ENCODE measurements at regions not wholly inside any gene's neighbourhood (a gene's known extent, or its start where the extent isn't known, plus 50 kb on each side); places are given as distances from the start of the nearest gene placed in this dataset.
"Not testable (repeated sequence)": the region's sequence is repeated elsewhere in the genome, so short reads cannot be mapped to it uniquely, and the experiment has no call there.

GRCh38 chr4:187366530-187366929 is 629.0 kb upstream of the ZFP42 start:
- no peak for DNase-seq

GRCh38 chr4:187370918-187371317 is 624.7 kb upstream of the ZFP42 start:
- DNase-seq: peak in 1 of 3 donors; percentile 1

GRCh38 chr4:187378441-187378840 is 617.1 kb upstream of the ZFP42 start:
- DNase-seq: no peak

- DNase-seq: no peak
These were observed 615.4 kb upstream of the ZFP42 start for GRCh38 chr4:187380181-187380581.

GRCh38 chr4:187383181-187383580 is 612.4 kb upstream of the ZFP42 start:
- no peak for DNase-seq

- no peak for DNase-seq
These were observed 607.8 kb upstream of the ZFP42 start for GRCh38 chr4:187387739-187388138.

- no peak for DNase-seq
These were observed 606.2 kb upstream of the ZFP42 start for GRCh38 chr4:187389420-187389819.

GRCh38 chr4:187390646-187391045 is 604.9 kb upstream of the ZFP42 start:
- no peak for DNase-seq

- no peak for DNase-seq
These were observed 601.8 kb upstream of the ZFP42 start for GRCh38 chr4:187393531-187394344.

- DNase-seq: no peak
These were observed 599.5 kb upstream of the ZFP42 start for GRCh38 chr4:187396106-187396505.

GRCh38 chr4:187408447-187408846 is 587.1 kb upstream of the ZFP42 start:
- not testable (repeated sequence) for DNase-seq

GRCh38 chr4:187413564-187414358 is 581.8 kb upstream of the ZFP42 start:
- no peak for DNase-seq

GRCh38 chr4:187414716-187415115 is 580.9 kb upstream of the ZFP42 start:
- DNase-seq: no peak

GRCh38 chr4:187415231-187415630 is 580.3 kb upstream of the ZFP42 start:
- no peak for DNase-seq

GRCh38 chr4:187416216-187416615 is 579.4 kb upstream of the ZFP42 start:
- DNase-seq: no peak

GRCh38 chr4:187417721-187418120 is 577.9 kb upstream of the ZFP42 start:
- DNase-seq: no peak

GRCh38 chr4:187422655-187423054 is 572.9 kb upstream of the ZFP42 start:
- no peak for DNase-seq

GRCh38 chr4:187424636-187425035 is 570.9 kb upstream of the ZFP42 start:
- DNase-seq: no peak

- DNase-seq: no peak
These were observed 569.1 kb upstream of the ZFP42 start for GRCh38 chr4:187426511-187426910.

GRCh38 chr4:187432310-187432709 is 563.3 kb upstream of the ZFP42 start:
- DNase-seq: no peak

GRCh38 chr4:187433141-187433540 is 562.4 kb upstream of the ZFP42 start:
- no peak for DNase-seq

- no peak for DNase-seq
These were observed 559.3 kb upstream of the ZFP42 start for GRCh38 chr4:187436251-187436650.

GRCh38 chr4:187444061-187444460 is 551.5 kb upstream of the ZFP42 start:
- DNase-seq: no peak

GRCh38 chr4:187449702-187450101 is 545.9 kb upstream of the ZFP42 start:
- DNase-seq: no peak

Measured in suppressor macrophage treated with lipopolysaccharide for 1 hour (primary cell).